NCI-H1048 (cell line): ENCODE measurements at regions not wholly inside any gene's neighbourhood (a gene's known extent, or its start where the extent isn't known, plus 50 kb on each side); places are given as distances from the start of the nearest gene placed in this dataset.
"Not testable (repeated sequence)": the region's sequence is repeated elsewhere in the genome, so short reads cannot be mapped to it uniquely, and the experiment has no call there.

Source experiments
- DNase-seq: peaks from one replicate; lab custom pipeline; 2025; lab: John Stamatoyannopoulos, UW

DNA sequence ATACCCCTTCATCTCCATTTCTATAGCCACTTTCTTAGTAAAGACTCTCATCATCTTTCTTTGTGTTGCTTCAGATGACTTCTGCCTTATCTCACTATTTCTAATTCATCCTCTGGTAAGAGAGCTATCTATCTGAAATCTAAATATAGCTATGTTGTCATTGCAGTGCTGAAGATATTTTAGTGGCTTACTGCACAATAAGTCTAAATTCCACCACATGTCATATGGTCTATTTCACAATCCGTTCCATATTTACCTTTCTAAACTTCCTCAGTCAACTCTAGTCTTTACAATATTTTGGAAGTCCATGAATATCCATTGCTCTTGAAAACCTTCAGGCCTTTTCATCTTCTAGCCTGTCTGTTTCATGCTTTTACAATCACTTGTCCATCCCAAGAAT, 465.1 kb upstream of the SLC10A2 start:
- no peak for DNase-seq

DNA sequence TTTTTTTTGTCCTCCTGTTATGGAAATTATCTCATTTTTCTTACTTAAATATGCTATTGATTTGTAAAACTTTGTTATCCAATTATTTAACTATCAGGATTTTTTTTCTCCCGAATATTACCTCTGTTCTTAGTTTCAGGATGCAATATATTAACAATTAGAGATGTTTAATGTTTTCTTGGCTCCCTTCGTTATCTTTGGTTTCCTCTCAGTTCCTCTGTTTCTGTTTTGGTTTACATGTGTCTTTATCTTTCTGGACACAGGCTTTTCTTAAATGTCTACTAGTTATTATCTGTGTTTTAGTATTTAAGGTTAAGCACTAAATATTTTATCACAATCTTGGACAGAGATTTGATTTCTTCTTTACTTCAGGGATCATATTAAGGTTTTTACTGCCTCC, 462.2 kb upstream of the SLC10A2 start:
- DNase-seq, result no peak

DNA sequence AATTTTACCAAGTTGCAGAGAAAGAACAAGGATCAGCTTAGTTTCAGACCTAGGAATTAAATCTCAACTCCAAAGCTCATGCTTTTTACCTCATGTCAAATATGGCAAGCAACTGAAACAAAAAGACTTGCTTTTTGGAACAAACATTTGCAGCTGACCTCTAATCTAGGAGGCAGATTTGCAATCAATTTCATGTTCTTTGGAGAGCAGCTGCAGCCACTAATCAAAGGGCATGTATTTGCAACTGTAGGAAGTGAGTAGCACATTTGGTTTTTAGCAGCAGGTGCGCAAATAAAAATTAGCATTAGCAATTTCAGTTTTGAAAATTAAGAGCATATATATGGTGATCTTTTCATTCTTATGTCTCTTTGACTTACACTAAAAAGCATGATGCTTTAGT, 459.3 kb upstream of the SLC10A2 start:
- no peak for DNase-seq

DNA sequence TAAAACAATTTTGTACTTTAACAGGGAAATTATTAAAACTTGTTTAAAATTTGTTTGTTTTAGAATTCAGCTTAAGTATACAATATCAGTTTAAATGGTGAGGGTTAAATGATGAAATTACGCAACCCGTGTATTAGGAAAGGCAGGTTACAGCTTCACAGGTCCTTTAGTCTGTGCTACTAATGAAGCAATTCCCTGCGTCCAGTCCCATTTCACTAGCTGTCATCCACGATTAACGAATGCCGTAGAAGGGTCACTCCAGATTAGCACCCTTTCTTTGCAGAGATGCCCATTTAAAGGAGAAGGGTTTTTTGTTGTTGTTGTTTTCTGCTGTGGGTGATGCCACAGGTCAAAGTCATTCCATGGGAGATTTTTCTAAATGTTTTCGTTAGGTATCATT, 457.6 kb upstream of the SLC10A2 start:
- DNase-seq, result no peak

DNA sequence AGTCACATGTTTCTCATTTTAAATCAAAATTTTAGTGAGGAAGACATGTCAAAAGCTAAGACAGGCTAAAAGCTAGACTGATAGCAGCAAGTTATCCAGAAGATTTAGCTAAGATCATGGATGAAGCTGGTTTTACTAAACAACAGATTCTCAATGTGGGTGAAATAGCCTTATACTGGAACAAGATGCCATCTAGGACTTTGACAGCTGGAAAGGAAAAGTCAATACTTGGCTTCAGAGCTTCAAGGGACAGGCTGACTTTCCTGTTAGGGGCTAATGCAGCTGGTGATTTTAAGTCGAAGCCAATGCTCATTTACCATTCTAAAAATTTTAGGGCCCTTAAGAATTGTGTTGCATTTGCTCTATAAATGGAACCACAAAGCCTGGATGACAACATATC, 455.3 kb upstream of the SLC10A2 start:
- no peak for DNase-seq

DNA sequence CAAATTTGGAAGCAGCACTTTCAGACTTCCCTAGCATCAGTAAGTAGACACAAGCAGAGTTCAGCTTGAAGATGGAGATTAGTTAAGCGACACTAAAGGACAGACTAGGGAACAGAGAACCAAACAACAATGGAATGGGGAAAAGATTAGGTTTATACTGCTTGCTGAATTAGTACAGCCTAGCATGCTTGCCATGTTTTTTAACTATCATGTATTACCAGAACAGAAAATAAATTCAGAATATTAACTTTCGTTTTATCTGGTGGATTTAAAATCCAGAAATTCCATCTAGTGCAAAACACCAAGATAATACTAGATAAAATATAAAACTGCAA, 451.5 kb upstream of the SLC10A2 start:
- no peak for DNase-seq

DNA sequence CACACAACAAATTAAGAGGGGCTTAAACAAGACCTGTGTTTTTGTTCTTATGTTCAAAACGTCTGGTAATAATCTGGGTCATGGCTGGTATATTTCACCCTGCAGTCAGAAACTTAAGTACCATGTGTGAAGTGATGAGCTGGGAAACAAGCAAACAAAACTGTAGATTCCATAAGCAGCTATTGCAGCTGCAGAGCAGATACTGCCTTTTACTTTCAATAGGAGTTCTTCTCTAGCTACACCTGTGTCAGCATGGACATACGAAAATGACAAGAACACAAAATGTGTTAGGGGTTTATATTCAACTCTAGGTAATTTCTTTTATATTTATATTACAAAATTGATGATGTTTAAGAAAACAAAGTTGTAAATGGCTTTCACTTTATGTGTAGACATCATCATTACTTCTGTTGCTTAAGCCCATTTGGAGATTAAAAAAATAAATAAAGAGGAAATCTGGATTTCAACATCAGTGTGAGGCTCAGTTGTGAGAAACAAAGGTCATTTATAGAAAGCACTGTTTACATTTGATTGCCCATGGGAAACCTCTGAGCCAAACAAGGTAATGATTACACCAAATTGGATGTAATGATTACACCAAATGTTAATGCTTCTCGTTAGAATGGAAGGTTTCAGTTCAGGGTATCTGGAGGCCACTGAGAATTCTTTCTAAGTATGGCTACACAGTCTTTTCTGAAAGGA, 451.0 kb upstream of the SLC10A2 start:
- DNase-seq, result no peak

DNA sequence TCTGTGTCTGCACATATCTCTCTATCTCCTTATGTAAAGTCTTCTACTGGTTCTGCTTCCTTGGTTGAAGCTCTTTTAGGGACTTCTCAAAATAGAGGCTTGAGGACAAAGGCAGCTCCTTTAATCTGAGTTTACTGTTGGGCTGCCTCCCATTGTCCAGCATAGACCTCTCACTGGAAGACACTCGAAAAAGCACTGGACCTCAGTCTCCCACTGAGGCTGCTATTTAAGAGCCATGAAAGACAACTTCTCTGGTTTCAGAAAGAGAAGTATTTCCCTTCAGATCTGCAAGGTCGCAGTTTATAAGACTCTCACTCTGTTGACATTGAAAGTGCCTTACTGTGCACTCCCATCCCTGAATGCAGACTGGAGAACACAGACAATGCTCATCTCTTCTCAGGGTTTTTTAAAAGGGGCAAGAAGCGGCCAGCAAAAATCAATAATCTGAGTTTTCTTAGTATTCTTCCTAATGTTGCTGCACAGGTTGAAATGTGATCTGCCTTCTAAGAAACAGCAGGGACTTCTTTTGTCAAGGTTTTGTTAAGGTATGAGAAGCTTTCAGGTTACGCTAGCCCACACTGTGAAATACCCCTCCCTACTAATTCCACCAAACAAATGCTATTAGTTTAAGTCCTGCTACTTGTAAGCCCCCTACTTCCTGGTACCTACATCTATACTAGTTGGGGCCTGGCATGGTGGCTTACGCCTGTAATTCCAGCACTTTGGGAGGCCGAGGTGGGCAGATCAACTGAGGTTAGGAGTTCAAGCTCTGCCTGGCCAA, 450.0 kb upstream of the SLC10A2 start:
- no peak for DNase-seq

DNA sequence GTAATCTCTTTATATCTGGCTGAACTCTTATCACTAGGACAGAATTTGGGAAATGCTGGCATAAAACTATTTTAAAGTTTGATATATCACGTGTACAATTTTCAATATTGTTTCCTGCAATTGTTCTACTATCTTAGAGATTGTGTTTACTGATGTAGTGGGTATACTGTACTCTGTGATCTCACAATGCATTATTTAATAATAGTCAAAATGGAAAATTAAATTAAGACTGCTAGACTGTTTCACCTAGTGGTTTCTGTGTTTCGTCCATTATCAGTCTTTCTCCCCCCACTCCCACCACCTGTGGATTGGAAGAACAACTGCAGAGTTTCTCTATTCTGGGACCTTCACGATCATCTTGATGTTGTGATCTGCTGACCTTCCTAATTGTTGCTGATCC, 449.2 kb upstream of the SLC10A2 start:
- DNase-seq, result no peak

DNA sequence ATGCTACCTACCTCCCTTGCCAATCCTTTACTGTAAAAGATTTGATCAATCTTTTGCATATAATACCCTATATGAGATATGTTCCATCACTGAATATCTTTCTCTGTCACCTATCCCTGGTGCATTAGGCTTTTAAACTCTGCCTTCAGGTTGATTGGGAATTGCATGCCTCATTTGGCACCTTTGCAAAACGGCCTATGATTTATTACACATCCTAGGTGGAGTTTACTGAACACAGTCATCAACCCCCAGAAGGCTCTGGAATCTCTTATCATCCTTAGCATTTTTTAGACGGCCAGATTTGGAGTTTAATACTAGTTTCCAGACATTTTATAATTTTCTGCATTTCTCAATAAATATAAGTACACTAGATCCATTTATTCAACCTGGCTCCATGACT, 448.4 kb upstream of the SLC10A2 start:
- no peak for DNase-seq

DNA sequence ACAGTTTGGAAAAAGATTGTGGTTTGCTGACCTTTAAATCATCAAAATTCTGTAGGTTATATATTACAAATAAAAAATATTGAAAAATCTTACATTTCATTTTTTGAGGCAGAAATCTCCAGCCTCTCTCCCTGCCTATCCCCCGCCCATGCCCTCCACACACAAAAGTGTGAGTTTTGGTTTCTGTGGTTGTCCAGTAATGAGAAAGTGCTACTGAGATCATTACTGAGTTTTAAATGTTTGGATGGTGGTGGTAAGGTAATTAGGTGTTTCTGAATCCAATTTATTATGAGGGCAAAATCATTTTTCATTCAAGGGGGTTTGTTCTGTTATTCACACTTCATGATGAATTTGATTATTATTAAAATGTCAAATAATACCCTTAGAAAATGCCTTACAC, 448.0 kb upstream of the SLC10A2 start:
- DNase-seq, result no peak

DNA sequence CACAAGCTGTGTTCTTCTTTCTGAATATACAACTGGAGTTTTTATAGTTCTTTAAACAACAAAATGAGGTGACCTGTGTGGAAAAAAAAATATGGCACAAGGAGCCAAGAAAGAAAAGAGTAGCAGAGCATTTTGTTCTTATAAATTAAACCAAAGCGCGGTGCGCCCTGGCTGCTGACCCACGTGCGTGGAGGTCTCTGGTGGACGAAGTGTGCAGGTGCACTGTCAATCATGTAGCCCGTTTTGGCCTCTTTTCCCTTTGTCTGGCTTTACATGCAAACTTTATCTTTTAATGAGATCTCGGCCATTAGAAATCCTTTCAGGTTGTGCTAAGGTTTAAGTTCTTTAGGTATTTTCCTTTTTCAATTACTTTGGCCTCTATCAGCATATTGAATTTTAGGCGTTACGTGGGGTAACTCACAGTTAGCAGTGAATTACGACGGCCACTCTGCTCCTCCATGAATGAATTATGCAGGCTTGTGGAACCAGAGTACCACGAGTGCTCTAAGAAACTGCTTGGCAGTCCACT, 443.9 kb upstream of the SLC10A2 start:
- no peak for DNase-seq

DNA sequence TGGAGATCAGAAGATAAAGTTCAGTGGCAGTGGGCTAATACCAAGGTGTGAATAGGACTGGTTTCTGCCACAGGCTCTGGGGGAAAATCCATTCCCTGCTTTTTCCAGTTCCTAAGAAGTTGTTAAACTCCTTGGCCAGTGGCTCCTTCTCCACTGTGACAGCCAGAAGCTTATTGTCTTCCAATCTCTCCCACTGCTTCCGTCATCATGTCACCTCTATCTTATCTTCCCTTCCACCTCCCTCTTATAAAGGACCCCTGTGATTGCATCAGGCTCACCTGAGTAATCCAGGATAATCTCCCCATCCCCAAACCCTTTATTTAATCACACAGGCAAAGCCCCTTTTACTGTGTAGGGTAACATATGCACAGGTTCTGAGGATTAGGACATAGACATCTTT, 431.2 kb upstream of the SLC10A2 start:
- DNase-seq, result no peak

DNA sequence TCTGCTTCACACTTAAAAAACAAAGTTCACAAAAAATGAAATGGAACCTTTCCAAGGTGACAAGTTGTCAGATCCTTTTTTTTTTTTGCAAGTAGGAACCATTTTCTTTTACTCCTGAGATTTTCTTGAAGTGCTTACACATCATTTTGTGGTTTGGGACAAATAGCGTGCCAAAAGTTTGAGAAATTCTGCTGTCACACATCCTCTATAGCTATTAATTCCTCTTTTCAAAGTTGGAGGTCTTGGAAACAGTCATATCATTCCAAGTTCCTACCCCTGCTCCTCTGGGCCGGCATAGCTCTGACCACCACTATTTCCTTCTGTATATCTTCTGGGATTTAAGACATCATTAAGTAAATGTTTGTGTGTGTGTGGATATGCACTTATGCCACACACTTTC, 421.6 kb upstream of the SLC10A2 start:
- DNase-seq, result no peak

DNA sequence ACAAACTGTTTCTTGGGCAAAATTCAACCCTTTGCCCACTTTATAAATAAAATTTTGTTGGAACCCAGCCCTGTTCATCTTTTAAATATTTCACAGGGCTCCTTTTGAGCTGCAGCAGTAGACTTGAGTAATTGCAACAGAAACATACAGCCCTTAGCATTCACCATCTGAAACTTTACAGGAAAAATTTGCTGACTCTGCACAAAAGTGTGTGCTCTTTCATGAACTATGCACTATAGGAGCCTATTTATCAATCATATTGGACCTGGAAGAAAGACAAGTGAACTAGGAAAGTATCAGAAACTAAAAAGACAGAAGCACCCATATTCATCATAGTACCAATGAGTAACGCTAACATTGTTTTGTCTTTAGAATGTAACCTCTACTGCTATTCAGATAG, 406.9 kb upstream of the SLC10A2 start:
- DNase-seq, result no peak

DNA sequence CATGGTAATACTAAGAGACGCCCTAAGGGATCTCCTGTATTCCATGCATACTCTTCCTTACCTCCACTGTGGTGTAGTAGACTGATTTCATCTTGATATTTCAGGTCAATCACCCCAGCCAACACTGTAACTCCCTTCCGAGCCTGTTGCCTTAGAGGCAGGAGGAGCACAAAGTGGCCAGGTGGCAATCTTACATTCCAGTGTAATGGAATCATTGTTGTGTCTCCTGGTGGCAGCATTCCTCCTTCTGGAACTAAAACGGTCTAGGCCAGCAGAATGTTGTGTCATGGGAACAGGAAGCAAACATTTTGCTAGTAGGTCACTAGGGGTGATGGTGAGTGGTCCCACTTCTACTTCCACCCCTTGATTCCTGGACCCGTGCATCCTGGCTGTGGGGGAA, 405.7 kb upstream of the SLC10A2 start:
- no peak for DNase-seq

DNA sequence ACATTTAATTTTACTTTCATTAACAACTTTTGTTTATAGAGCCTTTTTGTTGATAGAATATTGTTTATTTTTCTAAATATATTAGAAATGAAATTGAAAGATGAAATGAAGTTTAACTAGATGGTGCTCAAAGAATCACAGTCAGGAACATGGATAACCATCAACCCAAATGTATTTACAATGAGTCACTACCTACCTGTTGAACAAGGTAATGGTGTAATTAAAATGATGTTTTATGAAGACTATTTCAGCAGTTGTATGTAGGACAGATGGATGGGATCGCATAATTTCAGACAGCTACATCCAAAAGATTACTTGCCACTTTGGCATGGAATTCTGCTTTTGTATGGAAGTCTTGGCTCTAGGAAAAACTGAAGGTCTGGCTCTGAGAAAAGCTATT, 403.6 kb upstream of the SLC10A2 start:
- no peak for DNase-seq

DNA sequence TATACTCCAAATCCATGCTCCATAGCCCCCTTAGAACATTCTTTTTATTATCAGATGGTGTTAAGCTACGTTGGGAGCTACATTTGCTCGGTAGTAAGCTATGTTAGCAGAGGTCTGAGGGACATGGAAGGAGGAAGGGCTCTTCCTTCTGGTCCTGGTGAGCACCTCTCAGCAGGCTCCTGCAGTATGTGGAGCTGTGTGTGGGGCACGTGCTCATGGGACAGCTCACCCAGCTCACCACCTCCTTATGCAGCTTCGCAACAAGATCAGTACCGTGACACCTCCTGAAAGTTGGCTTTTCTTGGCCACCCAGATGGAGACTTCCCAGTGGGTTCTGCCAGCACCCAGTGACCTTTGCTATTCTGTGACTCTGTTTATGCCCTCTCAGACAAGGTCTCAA, 400.5 kb upstream of the SLC10A2 start:
- no peak for DNase-seq

DNA sequence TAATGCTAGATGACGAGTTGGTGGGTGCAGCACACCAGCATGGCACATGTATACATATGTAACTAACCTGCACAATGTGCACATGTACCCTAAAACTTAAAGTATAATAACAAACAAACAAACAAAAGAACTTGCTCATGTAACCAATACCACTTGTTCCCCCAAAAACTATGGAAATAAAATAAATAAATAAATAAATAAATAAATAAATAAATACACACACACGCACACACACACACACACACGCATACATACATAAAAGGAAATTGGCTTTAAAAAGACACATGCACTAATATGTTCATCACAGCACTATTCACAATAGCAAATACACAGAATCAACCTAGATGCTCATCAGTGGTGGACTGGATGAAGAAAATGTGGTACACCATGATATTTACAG, 394.0 kb upstream of the SLC10A2 start:
- DNase-seq, result not testable (repeated sequence)

DNA sequence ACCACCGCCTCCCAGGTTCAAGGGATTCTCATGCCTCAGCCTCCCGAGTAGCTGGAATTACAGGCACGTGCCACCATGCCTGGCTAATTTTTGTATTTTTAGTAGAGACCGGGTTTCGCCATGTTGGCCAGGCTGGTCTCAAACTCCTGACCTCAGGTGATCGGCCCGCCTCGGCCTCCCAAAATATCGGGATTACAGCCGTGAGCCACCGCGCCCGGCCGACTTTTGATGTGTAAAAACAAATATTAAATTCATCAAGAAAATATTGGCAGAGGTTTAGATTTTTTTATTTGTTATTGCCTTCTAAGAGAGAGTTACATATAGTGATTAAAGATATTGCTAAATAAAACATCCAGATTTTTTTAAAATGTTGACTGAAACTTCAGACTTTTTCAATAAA, 390.8 kb upstream of the SLC10A2 start:
- not testable (repeated sequence) for DNase-seq

DNA sequence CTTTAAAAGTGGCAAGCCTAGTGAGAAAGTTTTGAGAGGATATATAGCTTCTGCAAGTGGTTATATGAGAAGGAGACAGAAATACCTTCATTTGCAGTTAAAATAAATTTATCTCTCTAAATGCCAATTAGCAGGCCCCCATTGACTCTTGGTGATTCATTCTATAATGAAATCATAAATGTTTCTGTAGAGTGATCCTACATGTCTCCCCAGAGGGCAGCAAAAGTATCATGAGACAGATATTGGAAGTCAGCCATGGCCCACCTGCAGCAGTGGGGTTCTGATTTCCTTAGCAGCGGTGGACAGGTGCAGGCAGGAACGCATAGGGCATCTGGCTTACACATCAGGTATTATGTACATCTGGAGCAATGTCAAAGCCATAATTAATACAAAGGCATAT, 385.4 kb upstream of the SLC10A2 start:
- no peak for DNase-seq

DNA sequence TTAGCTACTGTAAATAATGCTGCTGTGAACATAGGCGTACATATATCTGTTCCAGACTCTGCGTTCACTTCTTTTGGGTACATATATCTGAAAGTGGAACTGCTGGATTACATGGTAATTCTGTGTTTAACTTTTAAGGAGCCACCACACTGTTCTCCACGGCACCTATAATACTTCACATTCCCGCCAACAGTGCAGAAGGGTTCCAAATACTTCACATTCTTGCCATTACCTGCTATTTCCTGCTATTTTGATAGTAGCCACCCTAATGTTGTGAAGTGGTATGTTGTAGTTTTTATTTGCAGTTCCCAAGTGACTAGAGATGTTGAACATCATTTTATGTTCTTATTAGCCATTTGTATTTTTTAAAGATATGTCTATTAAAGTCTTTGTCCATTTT, 377.4 kb upstream of the SLC10A2 start:
- DNase-seq, result no peak

DNA sequence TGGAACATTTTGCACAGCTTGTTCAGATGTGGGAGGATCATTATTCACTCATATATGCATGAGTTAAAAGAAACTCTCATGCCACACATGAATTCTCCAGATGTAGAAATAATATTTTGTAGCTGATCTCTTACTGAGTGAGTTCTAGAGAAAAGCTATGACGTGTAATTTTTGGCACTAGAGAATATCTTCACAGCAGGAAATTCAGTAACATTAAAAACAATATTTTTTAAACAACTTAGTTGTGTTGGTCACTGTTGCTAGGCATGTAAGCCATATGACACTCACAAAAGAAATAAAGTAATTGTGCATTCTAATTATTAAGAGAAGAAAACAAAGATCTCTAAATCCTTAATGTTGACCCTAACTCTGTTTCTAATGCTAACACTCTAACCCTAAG, 371.4 kb upstream of the SLC10A2 start:
- no peak for DNase-seq
